Kidney (tissue), 13 donors: ENCODE measurements at regions not wholly inside any gene's neighbourhood (a gene's known extent, or its start where the extent isn't known, plus 50 kb on each side); places are given as distances from the start of the nearest gene placed in this dataset.
"Not testable (repeated sequence)": the region's sequence is repeated elsewhere in the genome, so short reads cannot be mapped to it uniquely, and the experiment has no call there.

Source experiments
- DNase-seq, 5 donors: peaks; one replicate each; pipeline ENCODE4 v3.0.0-alpha.2; 2013 to 2020
- FAIRE-seq: peaks from 2 replicates; lab custom pipeline; 2012; peaks lifted over from hg19 to GRCh38; lab: Jason Lieb, UNC
- H3K27ac ChIP-seq, 2 donors: one replicate each; pipeline ENCODE4 v1.7.0; 2013; ENCODE audit warnings: low read depth in 2 of 2, low read length in 2 of 2, inconsistent platforms in 1 of 2
- H3K27me3 ChIP-seq: one replicate; pipeline ENCODE4 v1.7.1; 2013; ENCODE audit warnings: low read length, inconsistent platforms; ENCODE audit not compliant: control insufficient read depth, insufficient read depth
- H3K36me3 ChIP-seq, 3 donors: one replicate each; pipeline versions ENCODE4 v1.7.0 to v1.7.1; 2013; ENCODE audit warnings: low read length in 3 of 3, control low read depth in 1 of 3, inconsistent platforms in 1 of 3; ENCODE audit not compliant: insufficient read depth in 3 of 3, control insufficient read depth in 2 of 3
- H3K4me1 ChIP-seq, 3 donors: one replicate each; pipeline versions ENCODE4 v1.7.0 to v1.7.1; 2013; ENCODE audit warnings: low read length in 3 of 3, inconsistent platforms in 1 of 3, low read depth in 1 of 3; ENCODE audit not compliant: control insufficient read depth in 2 of 3, insufficient read depth in 2 of 3
- H3K4me3 ChIP-seq, 3 donors: one replicate each; pipeline versions ENCODE4 v1.7.0 to v1.8.1; 2013; ENCODE audit warnings: low read length in 3 of 3, control low read depth in 1 of 3, inconsistent platforms in 1 of 3
- H3K9ac ChIP-seq, 3 donors: one replicate each; pipeline versions ENCODE4 v1.7.0 to v1.7.1; 2013; ENCODE audit warnings: low read length in 3 of 3, control low read depth in 1 of 3, inconsistent platforms in 1 of 3
- H3K9me3 ChIP-seq, 3 donors: one replicate each; pipeline versions ENCODE4 v1.7.0 to v1.7.1; 2013; ENCODE audit warnings: low read length in 3 of 3, control low read depth in 1 of 3, inconsistent platforms in 1 of 3; ENCODE audit not compliant: control insufficient read depth in 2 of 3, insufficient read depth in 1 of 3
- CTCF ChIP-seq: IDR thresholded peaks from 3 replicates; pipeline ENCODE4 v1.5.1; 2012; ENCODE audit warnings: mild to moderate bottlenecking, moderate library complexity, borderline replicate concordance; ENCODE audit not compliant: insufficient read depth; ENCODE audit errors: extremely low read depth
- intact Hi-C: fragments of 100-400 bp; cut with DNase I; formaldehyde crosslinking; loops from one replicate; pipeline ENCODE4 v1.11.1; 2022
- donor health status: control.
- donor health status: control.
- donor health status: control.
- donor health status: control.
- donor health status: control.
- donor health status: DM: yes; HTN: yes; CAD: no.
- donor health status: Normal renal cell carcinoma (clear cell type).

GRCh38 chr2:95670686-95671085, 78.9 kb downstream of the TRIM43 start:
- intact Hi-C loops, result no loop called here
- FAIRE-seq (no peak), DNase-seq (no peak)
- Histone ChIP-seq H3K9me3 (no peaks in the 10 kb centered on the region), H3K4me3 (no peak overlapping the region), H3K27me3 (no peaks in the 10 kb centered on the region), H3K9ac (no peak overlapping the region), H3K4me1 (no peaks in the 10 kb centered on the region), H3K27ac (no peak overlapping the region), H3K36me3 (no peaks in the 10 kb centered on the region)
- no peak for TF ChIP-seq CTCF

- intact Hi-C loops, result not testable (repeated sequence)
Observed at GRCh38 chr2:95671171-95671570, 79.4 kb downstream of the TRIM43 start.

GRCh38 chr2:95671992-95672391, 80.2 kb downstream of the TRIM43 start:
- H3K27me3 ChIP-seq, H3K9ac ChIP-seq, H3K27ac ChIP-seq, H3K4me1 ChIP-seq, H3K36me3 ChIP-seq, intact Hi-C loops, FAIRE-seq, H3K9me3 ChIP-seq, DNase-seq, H3K4me3 ChIP-seq: not testable (repeated sequence)

More at GRCh38 chr2:95671171-95671570, 79.4 kb downstream of the TRIM43 start:
- H3K4me3 ChIP-seq, H3K36me3 ChIP-seq, H3K9ac ChIP-seq, H3K27me3 ChIP-seq, FAIRE-seq, DNase-seq, H3K4me1 ChIP-seq, H3K9me3 ChIP-seq, H3K27ac ChIP-seq: not testable (repeated sequence)

GRCh38 chr2:95672500-95672899, 80.7 kb downstream of the TRIM43 start:
- H3K9ac ChIP-seq, H3K36me3 ChIP-seq, intact Hi-C loops, H3K4me1 ChIP-seq, FAIRE-seq, H3K27me3 ChIP-seq, H3K4me3 ChIP-seq, H3K9me3 ChIP-seq, H3K27ac ChIP-seq, DNase-seq: not testable (repeated sequence)

GRCh38 chr2:95674186-95674585, 82.4 kb downstream of the TRIM43 start:
- Histone ChIP-seq H3K9me3 (no peaks in the 10 kb centered on the region), H3K9ac (no peak overlapping the region), H3K27me3 (no peaks in the 10 kb centered on the region), H3K4me1 (no peaks in the 10 kb centered on the region), H3K36me3 (no peaks in the 10 kb centered on the region), H3K4me3 (no peak overlapping the region), H3K27ac (no peak overlapping the region)
- DNase-seq, result no peak
- intact Hi-C loops, result no loop called here
- no peak for TF ChIP-seq CTCF
- FAIRE-seq, result no peak

- FAIRE-seq, H3K9me3 ChIP-seq, intact Hi-C loops, DNase-seq, H3K36me3 ChIP-seq, H3K27ac ChIP-seq, H3K4me1 ChIP-seq, H3K4me3 ChIP-seq, H3K9ac ChIP-seq, H3K27me3 ChIP-seq: not testable (repeated sequence)
Observed at GRCh38 chr2:95676573-95676972, 84.8 kb downstream of the TRIM43 start.
